Endothelial cell of umbilical vein (primary cell): ENCODE measurements at regions not wholly inside any gene's neighbourhood (a gene's known extent, or its start where the extent isn't known, plus 50 kb on each side); places are given as distances from the start of the nearest gene placed in this dataset.

Source experiments
- BruUV-seq: library from RNA; stranded (reverse); fragments of 400-500 nt; replicated peaks from 2 replicates; lab custom pipeline; 2021; lab: Mats Ljungman, UMichigan
- CTCF ChIA-PET: fragments of 300-600, 350-600 bp; sonication (Branson Sonifier 250); formaldehyde crosslinking; loops from one replicate; lab custom pipeline; 2021; ENCODE audit warnings: antibody characterized with exemption, inconsistent platforms; lab: Charles Lee
- POLR2A ChIA-PET: fragments of 300-600, 350-600 bp; sonication (Branson Sonifier 250); formaldehyde crosslinking; loops from one replicate; lab custom pipeline; 2021; ENCODE audit warnings: antibody characterized with exemption, inconsistent platforms; lab: Charles Lee
- DNase-seq: peaks from one replicate; pipeline ENCODE4 v3.0.0-alpha.2; 2011; ENCODE audit warnings: low read depth, low spot score
- FAIRE-seq: peaks from 2 replicates; lab custom pipeline; 2011; peaks lifted over from hg19 to GRCh38; lab: Jason Lieb, UNC
- H2AFZ ChIP-seq: 2 replicates; pipeline ENCODE4 v1.6.0; 2012; ENCODE audit warnings: low read depth, low read length, control low read depth, inconsistent platforms
- H3K27ac ChIP-seq: 2 replicates; pipeline ENCODE4 v1.5.1; 2011; ENCODE audit warnings: low read depth, mild to moderate bottlenecking, control low read depth, low read length, moderate library complexity; ENCODE audit not compliant: insufficient read depth
- H3K27me3 ChIP-seq, 2 experiments: 2 replicates each; pipeline versions ENCODE4 v1.6.0 to v1.6.1; 2011; ENCODE audit warnings: low read length in 2 of 2, mixed read lengths in 1 of 2; ENCODE audit not compliant: control insufficient read depth in 2 of 2, insufficient read depth in 2 of 2
- H3K36me3 ChIP-seq, 2 experiments: 2 replicates in 1 of 2; 3 replicates in 1 of 2; pipeline ENCODE4 v1.5.1; 2011; ENCODE audit warnings: low read length in 2 of 2, mild to moderate bottlenecking in 1 of 2, moderate library complexity in 1 of 2; ENCODE audit not compliant: control insufficient read depth in 2 of 2, insufficient read depth in 2 of 2; ENCODE audit errors: extremely low read depth in 1 of 2
- H3K4me1 ChIP-seq: 3 replicates; pipeline ENCODE4 v1.5.1; 2011; ENCODE audit warnings: mild to moderate bottlenecking, low read length; ENCODE audit not compliant: control insufficient read depth, insufficient read depth; ENCODE audit errors: extremely low read depth
- H3K4me2 ChIP-seq: 2 replicates; pipeline ENCODE4 v1.6.1; 2011; ENCODE audit warnings: low read length, control low read depth, mixed read lengths; ENCODE audit not compliant: insufficient read depth
- H3K4me3 ChIP-seq, 3 experiments: fragments of 200-600 bp in 1 of 3; sonication (generic), shearing (Covaris generic) in 1 of 3; replicated peaks in 1 of 3; 2 replicates each; pipeline ENCODE4 v1.5.1; 2011 to 2016; ENCODE audit warnings: control low read depth in 3 of 3, low read length in 3 of 3, mild to moderate bottlenecking in 2 of 3, inconsistent platforms in 1 of 3, low read depth in 1 of 3, moderate library complexity in 1 of 3; ENCODE audit not compliant: insufficient read depth in 1 of 3
- H3K79me2 ChIP-seq: 2 replicates; pipeline ENCODE4 v1.6.0; 2012; ENCODE audit warnings: low read length, inconsistent platforms; ENCODE audit not compliant: control insufficient read depth, insufficient read depth
- H3K9ac ChIP-seq: replicated peaks from 2 replicates; pipeline ENCODE3; 2011; ENCODE audit warnings: low read length, control low read depth; ENCODE audit not compliant: insufficient read depth; ENCODE audit errors: extremely low read depth
- H3K9me1 ChIP-seq: replicated peaks from 3 replicates; pipeline ENCODE4 v1.6.0; 2011; ENCODE audit warnings: mild to moderate bottlenecking, low read length; ENCODE audit not compliant: control insufficient read depth, insufficient read depth; ENCODE audit errors: extremely low read depth
- H3K9me3 ChIP-seq: replicated peaks from 2 replicates; pipeline ENCODE4 v1.5.1; 2012; ENCODE audit warnings: low read length, inconsistent platforms; ENCODE audit not compliant: control insufficient read depth, insufficient read depth
- H4K20me1 ChIP-seq: replicated peaks from 2 replicates; pipeline ENCODE3; 2011; ENCODE audit warnings: mild to moderate bottlenecking, low read length; ENCODE audit not compliant: control insufficient read depth, insufficient read depth; ENCODE audit errors: extremely low read depth
- CTCF ChIP-seq, 2 donors: IDR thresholded peaks; 1 replicate in 1 of 2; 2 replicates in 1 of 2; pipeline ENCODE4 v1.5.1; 2011; ENCODE audit warnings: low read length in 2 of 2, mild to moderate bottlenecking in 2 of 2, moderate library complexity in 2 of 2, control low read depth in 1 of 2, inconsistent platforms in 1 of 2, low read depth in 1 of 2; ENCODE audit not compliant: insufficient read depth in 1 of 2; ENCODE audit errors: extremely low read depth in 1 of 2
- EZH2 ChIP-seq: IDR thresholded peaks from 2 replicates; pipeline ENCODE4 v1.6.1; 2012; ENCODE audit warnings: borderline replicate concordance, low read depth, mild to moderate bottlenecking, moderate library complexity, low read length, inconsistent platforms; ENCODE audit not compliant: severe bottlenecking
- FOS ChIP-seq: IDR thresholded peaks from 2 replicates; pipeline ENCODE4 v1.6.1; 2011; ENCODE audit warnings: mild to moderate bottlenecking, low read length, moderate library complexity, borderline replicate concordance; ENCODE audit not compliant: insufficient read depth
- GATA2 ChIP-seq: IDR thresholded peaks from 2 replicates; pipeline ENCODE4 v1.7.0; 2011; ENCODE audit warnings: low read depth, mild to moderate bottlenecking, moderate library complexity, mixed read lengths, low read length; ENCODE audit not compliant: insufficient read length, insufficient read depth
- JUN ChIP-seq: IDR thresholded peaks from 2 replicates; pipeline ENCODE4 v1.6.1; 2011; ENCODE audit warnings: borderline replicate concordance, low read depth; ENCODE audit not compliant: insufficient read length, insufficient read depth
- MAX ChIP-seq: IDR thresholded peaks from 2 replicates; pipeline ENCODE4 v1.6.1; 2011; ENCODE audit not compliant: insufficient read depth, insufficient read length
- MYC ChIP-seq: IDR thresholded peaks from one replicate; pipeline ENCODE4 v1.6.1; 2011; ENCODE audit warnings: mild to moderate bottlenecking, low read depth, low read length
- POLR2A ChIP-seq: IDR thresholded peaks from 2 replicates; pipeline ENCODE4 v1.6.1; 2012; ENCODE audit warnings: low read depth, mild to moderate bottlenecking, control low read depth, low read length
- POLR2AphosphoS5 ChIP-seq: IDR thresholded peaks from 2 replicates; pipeline ENCODE4 v1.6.1; 2012; ENCODE audit warnings: low read depth, mild to moderate bottlenecking, control low read depth, low read length, moderate library complexity; ENCODE audit not compliant: insufficient read depth
- dilution Hi-C: fragments of 300-500 bp; cut with MboI; formaldehyde crosslinking; loops from one replicate; pipeline ENCODE4 v1.15.0; 2019; ENCODE audit warnings: low sequenced_read_pairs; ENCODE audit not compliant: extremely low pct_ligation_motif_present
- intact Hi-C: fragments of 100-400 bp; cut with micrococcal nuclease; formaldehyde crosslinking; loops from one replicate; pipeline ENCODE4 v1.10.0; 2022

- no peak overlapping the region for H3K4me2 ChIP-seq
- BruUV-seq = no TSS peak
- intact Hi-C loops = no loop called here
- no peaks in the 10 kb centered on the region for H3K36me3 ChIP-seq
- H3K9me1 ChIP-seq = no peaks in the 10 kb centered on the region
- H3K4me3 ChIP-seq = no peak overlapping the region
- H3K9me3 ChIP-seq = peaks cover 2% of the 10 kb centered on the region
- H3K9ac ChIP-seq = no peak overlapping the region
- dilution Hi-C loops = no loop called here
- H3K27me3 ChIP-seq = no peaks in the 10 kb centered on the region
- H3K4me1 ChIP-seq = no peaks in the 10 kb centered on the region
- no peak for FAIRE-seq
- H3K27ac ChIP-seq = no peak overlapping the region
- POLR2A ChIA-PET = no interaction called here
- H2AFZ ChIP-seq = no peak overlapping the region
- no peak for TF ChIP-seq MAX
- no peak for TF ChIP-seq JUN
- TF ChIP-seq POLR2A = no peak
- TF ChIP-seq POLR2AphosphoS5 = no peak
- TF ChIP-seq MYC = no peak
- no peak for TF ChIP-seq FOS
- no peak for TF ChIP-seq GATA2
- TF ChIP-seq CTCF (IDR thresholded peaks at IDR 0.05; ENCODE audit: extremely low read depth in 1 of 2, insufficient read depth in 1 of 2, low read depth in 1 of 2, low read length in 2 of 2) = no peak
- no peak for TF ChIP-seq EZH2
- no peaks in the 10 kb centered on the region for H4K20me1 ChIP-seq
- H3K79me2 ChIP-seq = no peaks in the 10 kb centered on the region
- DNase-seq = no peak
- CTCF ChIA-PET = no interaction called here
Observed at GRCh38 chr17:54425671-54426070, 475.0 kb upstream of the TOM1L1 start.
